Endothelial cell of umbilical vein (primary cell): ENCODE measurements at regions not wholly inside any gene's neighbourhood (a gene's known extent, or its start where the extent isn't known, plus 50 kb on each side); places are given as distances from the start of the nearest gene placed in this dataset.

Source experiments
- BruUV-seq: library from RNA; stranded (reverse); fragments of 400-500 nt; replicated peaks from 2 replicates; lab custom pipeline; 2021; lab: Mats Ljungman, UMichigan
- CTCF ChIA-PET: fragments of 300-600, 350-600 bp; sonication (Branson Sonifier 250); formaldehyde crosslinking; loops from one replicate; lab custom pipeline; 2021; ENCODE audit warnings: antibody characterized with exemption, inconsistent platforms; lab: Charles Lee
- POLR2A ChIA-PET: fragments of 300-600, 350-600 bp; sonication (Branson Sonifier 250); formaldehyde crosslinking; loops from one replicate; lab custom pipeline; 2021; ENCODE audit warnings: antibody characterized with exemption, inconsistent platforms; lab: Charles Lee
- DNase-seq: peaks from one replicate; pipeline ENCODE4 v3.0.0-alpha.2; 2011; ENCODE audit warnings: low read depth, low spot score
- FAIRE-seq: peaks from 2 replicates; lab custom pipeline; 2011; peaks lifted over from hg19 to GRCh38; lab: Jason Lieb, UNC
- H2AFZ ChIP-seq: 2 replicates; pipeline ENCODE4 v1.6.0; 2012; ENCODE audit warnings: low read depth, low read length, control low read depth, inconsistent platforms
- H3K27ac ChIP-seq: 2 replicates; pipeline ENCODE4 v1.5.1; 2011; ENCODE audit warnings: low read depth, mild to moderate bottlenecking, control low read depth, low read length, moderate library complexity; ENCODE audit not compliant: insufficient read depth
- H3K27me3 ChIP-seq, 2 experiments: 2 replicates each; pipeline versions ENCODE4 v1.6.0 to v1.6.1; 2011; ENCODE audit warnings: low read length in 2 of 2, mixed read lengths in 1 of 2; ENCODE audit not compliant: control insufficient read depth in 2 of 2, insufficient read depth in 2 of 2
- H3K36me3 ChIP-seq, 2 experiments: 2 replicates in 1 of 2; 3 replicates in 1 of 2; pipeline ENCODE4 v1.5.1; 2011; ENCODE audit warnings: low read length in 2 of 2, mild to moderate bottlenecking in 1 of 2, moderate library complexity in 1 of 2; ENCODE audit not compliant: control insufficient read depth in 2 of 2, insufficient read depth in 2 of 2; ENCODE audit errors: extremely low read depth in 1 of 2
- H3K4me1 ChIP-seq: 3 replicates; pipeline ENCODE4 v1.5.1; 2011; ENCODE audit warnings: mild to moderate bottlenecking, low read length; ENCODE audit not compliant: control insufficient read depth, insufficient read depth; ENCODE audit errors: extremely low read depth
- H3K4me2 ChIP-seq: 2 replicates; pipeline ENCODE4 v1.6.1; 2011; ENCODE audit warnings: low read length, control low read depth, mixed read lengths; ENCODE audit not compliant: insufficient read depth
- H3K4me3 ChIP-seq, 3 experiments: fragments of 200-600 bp in 1 of 3; sonication (generic), shearing (Covaris generic) in 1 of 3; replicated peaks in 1 of 3; 2 replicates each; pipeline ENCODE4 v1.5.1; 2011 to 2016; ENCODE audit warnings: control low read depth in 3 of 3, low read length in 3 of 3, mild to moderate bottlenecking in 2 of 3, inconsistent platforms in 1 of 3, low read depth in 1 of 3, moderate library complexity in 1 of 3; ENCODE audit not compliant: insufficient read depth in 1 of 3
- H3K79me2 ChIP-seq: 2 replicates; pipeline ENCODE4 v1.6.0; 2012; ENCODE audit warnings: low read length, inconsistent platforms; ENCODE audit not compliant: control insufficient read depth, insufficient read depth
- H3K9ac ChIP-seq: replicated peaks from 2 replicates; pipeline ENCODE3; 2011; ENCODE audit warnings: low read length, control low read depth; ENCODE audit not compliant: insufficient read depth; ENCODE audit errors: extremely low read depth
- H3K9me1 ChIP-seq: replicated peaks from 3 replicates; pipeline ENCODE4 v1.6.0; 2011; ENCODE audit warnings: mild to moderate bottlenecking, low read length; ENCODE audit not compliant: control insufficient read depth, insufficient read depth; ENCODE audit errors: extremely low read depth
- H3K9me3 ChIP-seq: replicated peaks from 2 replicates; pipeline ENCODE4 v1.5.1; 2012; ENCODE audit warnings: low read length, inconsistent platforms; ENCODE audit not compliant: control insufficient read depth, insufficient read depth
- H4K20me1 ChIP-seq: replicated peaks from 2 replicates; pipeline ENCODE3; 2011; ENCODE audit warnings: mild to moderate bottlenecking, low read length; ENCODE audit not compliant: control insufficient read depth, insufficient read depth; ENCODE audit errors: extremely low read depth
- CTCF ChIP-seq, 2 donors: IDR thresholded peaks; 1 replicate in 1 of 2; 2 replicates in 1 of 2; pipeline ENCODE4 v1.5.1; 2011; ENCODE audit warnings: low read length in 2 of 2, mild to moderate bottlenecking in 2 of 2, moderate library complexity in 2 of 2, control low read depth in 1 of 2, inconsistent platforms in 1 of 2, low read depth in 1 of 2; ENCODE audit not compliant: insufficient read depth in 1 of 2; ENCODE audit errors: extremely low read depth in 1 of 2
- EZH2 ChIP-seq: IDR thresholded peaks from 2 replicates; pipeline ENCODE4 v1.6.1; 2012; ENCODE audit warnings: borderline replicate concordance, low read depth, mild to moderate bottlenecking, moderate library complexity, low read length, inconsistent platforms; ENCODE audit not compliant: severe bottlenecking
- FOS ChIP-seq: IDR thresholded peaks from 2 replicates; pipeline ENCODE4 v1.6.1; 2011; ENCODE audit warnings: mild to moderate bottlenecking, low read length, moderate library complexity, borderline replicate concordance; ENCODE audit not compliant: insufficient read depth
- GATA2 ChIP-seq: IDR thresholded peaks from 2 replicates; pipeline ENCODE4 v1.7.0; 2011; ENCODE audit warnings: low read depth, mild to moderate bottlenecking, moderate library complexity, mixed read lengths, low read length; ENCODE audit not compliant: insufficient read length, insufficient read depth
- JUN ChIP-seq: IDR thresholded peaks from 2 replicates; pipeline ENCODE4 v1.6.1; 2011; ENCODE audit warnings: borderline replicate concordance, low read depth; ENCODE audit not compliant: insufficient read length, insufficient read depth
- MAX ChIP-seq: IDR thresholded peaks from 2 replicates; pipeline ENCODE4 v1.6.1; 2011; ENCODE audit not compliant: insufficient read depth, insufficient read length
- MYC ChIP-seq: IDR thresholded peaks from one replicate; pipeline ENCODE4 v1.6.1; 2011; ENCODE audit warnings: mild to moderate bottlenecking, low read depth, low read length
- POLR2A ChIP-seq: IDR thresholded peaks from 2 replicates; pipeline ENCODE4 v1.6.1; 2012; ENCODE audit warnings: low read depth, mild to moderate bottlenecking, control low read depth, low read length
- POLR2AphosphoS5 ChIP-seq: IDR thresholded peaks from 2 replicates; pipeline ENCODE4 v1.6.1; 2012; ENCODE audit warnings: low read depth, mild to moderate bottlenecking, control low read depth, low read length, moderate library complexity; ENCODE audit not compliant: insufficient read depth
- dilution Hi-C: fragments of 300-500 bp; cut with MboI; formaldehyde crosslinking; loops from one replicate; pipeline ENCODE4 v1.15.0; 2019; ENCODE audit warnings: low sequenced_read_pairs; ENCODE audit not compliant: extremely low pct_ligation_motif_present
- intact Hi-C: fragments of 100-400 bp; cut with micrococcal nuclease; formaldehyde crosslinking; loops from one replicate; pipeline ENCODE4 v1.10.0; 2022

DNA sequence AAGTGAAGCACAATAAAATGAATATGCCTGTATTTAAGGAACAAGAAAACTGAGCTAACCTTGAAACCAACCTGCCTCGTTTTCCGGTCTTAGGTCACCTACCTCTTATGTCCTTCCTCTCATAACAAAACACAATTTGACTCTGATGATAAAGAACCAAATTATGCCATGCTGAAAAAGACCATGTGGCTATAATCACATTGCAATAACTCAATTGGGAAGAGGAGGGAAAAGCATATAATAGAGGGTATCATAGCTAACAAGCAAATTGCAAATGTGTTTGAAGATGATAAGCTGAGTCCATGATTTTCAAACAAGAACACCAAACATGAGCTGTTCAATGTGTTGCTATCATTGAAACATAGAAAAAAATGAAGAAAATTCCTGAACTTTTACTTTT, 260.8 kb downstream of the PLK2 start:
- Histone ChIP-seq H3K27ac (no peak overlapping the region), H3K36me3 (no peaks in the 10 kb centered on the region), H3K4me3 (no peak overlapping the region), H4K20me1 (no peaks in the 10 kb centered on the region), H3K9ac (no peak overlapping the region), H3K9me1 (no peaks in the 10 kb centered on the region), H3K27me3 (no peaks in the 10 kb centered on the region), H3K4me1 (no peaks in the 10 kb centered on the region), H2AFZ (no peak overlapping the region), H3K9me3 (no peaks in the 10 kb centered on the region), H3K4me2 (no peak overlapping the region), H3K79me2 (no peaks in the 10 kb centered on the region)
- DNase-seq (no peak), FAIRE-seq (no peak)
- ChIA-PET CTCF (interaction anchor here (0.8 to 1.5 kb wide), 2 partner anchors 11 to 50 kb away, joined by 3 to 6 read pairs; no protein-coding TSS in a partner anchor), POLR2A (no interaction called here)
- intact Hi-C loops = no loop called here
- TF ChIP-seq MAX (no peak), GATA2 (no peak), JUN (no peak), FOS (no peak), CTCF (IDR thresholded peaks at IDR 0.05; ENCODE audit: extremely low read depth in 1 of 2, insufficient read depth in 1 of 2, low read depth in 1 of 2, low read length in 2 of 2) (no peak), POLR2AphosphoS5 (no peak), EZH2 (no peak), POLR2A (no peak), MYC (no peak)
- dilution Hi-C loops = no loop called here
- BruUV-seq = no TSS peak
